ENCODE measurements at regions not wholly inside any gene's neighbourhood (a gene's known extent, or its start where the extent isn't known, plus 50 kb on each side); places are given as distances from the start of the nearest gene placed in this dataset.

DNA sequence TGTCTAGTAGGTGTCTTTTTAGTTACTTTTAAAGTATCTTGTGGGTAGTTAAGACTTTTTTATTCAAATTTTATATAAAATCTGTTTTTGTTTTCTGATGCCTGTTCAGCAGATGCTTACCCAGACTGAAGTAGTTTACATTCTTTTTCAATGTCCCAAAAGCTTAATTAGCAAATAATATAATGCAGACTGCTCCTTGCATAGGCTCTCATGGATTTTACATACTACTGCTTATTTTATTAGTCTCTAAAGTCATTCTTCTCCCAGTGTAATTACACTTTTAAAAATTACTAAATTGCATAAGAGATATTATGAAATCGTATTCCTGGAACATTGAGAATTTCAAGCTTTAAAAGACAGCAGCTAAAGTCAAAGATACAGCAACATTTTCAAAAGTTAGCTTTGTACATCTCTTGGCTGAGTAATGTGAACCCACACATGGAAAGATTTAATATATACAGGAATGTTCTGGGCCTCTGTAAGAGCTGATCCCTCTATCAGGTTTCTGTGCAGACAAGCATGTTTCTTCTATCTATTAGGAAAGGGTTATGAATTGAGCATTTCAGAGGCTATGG is 148.4 kb upstream of the SPRY1 start:
- 51 to 54% methylated on average over 1 of the region's 1 CpG for WGBS, 2 donors
- no peak for ATAC-seq (ENCODE audit: insufficient read depth, low FRiP score)

DNA sequence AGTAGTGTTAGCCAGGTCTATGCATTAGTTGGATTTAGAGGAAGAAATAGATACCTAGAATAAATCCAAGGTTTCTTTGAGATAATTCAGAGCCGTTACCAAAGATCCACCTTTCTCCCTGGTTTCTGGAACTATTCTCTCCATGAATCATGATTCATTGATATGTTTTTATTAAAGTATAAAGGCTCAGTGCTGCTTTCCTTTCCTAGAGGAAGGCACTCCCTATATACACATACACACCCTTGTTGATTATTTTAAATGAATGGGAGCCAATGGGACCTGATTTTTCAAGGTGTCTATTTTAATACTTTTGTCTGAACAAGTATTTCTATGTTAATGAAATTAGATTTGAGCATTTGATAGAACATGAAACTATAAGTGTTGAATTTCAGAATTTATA is 146.8 kb upstream of the SPRY1 start:
- TF ChIP-seq, protein P1, sequence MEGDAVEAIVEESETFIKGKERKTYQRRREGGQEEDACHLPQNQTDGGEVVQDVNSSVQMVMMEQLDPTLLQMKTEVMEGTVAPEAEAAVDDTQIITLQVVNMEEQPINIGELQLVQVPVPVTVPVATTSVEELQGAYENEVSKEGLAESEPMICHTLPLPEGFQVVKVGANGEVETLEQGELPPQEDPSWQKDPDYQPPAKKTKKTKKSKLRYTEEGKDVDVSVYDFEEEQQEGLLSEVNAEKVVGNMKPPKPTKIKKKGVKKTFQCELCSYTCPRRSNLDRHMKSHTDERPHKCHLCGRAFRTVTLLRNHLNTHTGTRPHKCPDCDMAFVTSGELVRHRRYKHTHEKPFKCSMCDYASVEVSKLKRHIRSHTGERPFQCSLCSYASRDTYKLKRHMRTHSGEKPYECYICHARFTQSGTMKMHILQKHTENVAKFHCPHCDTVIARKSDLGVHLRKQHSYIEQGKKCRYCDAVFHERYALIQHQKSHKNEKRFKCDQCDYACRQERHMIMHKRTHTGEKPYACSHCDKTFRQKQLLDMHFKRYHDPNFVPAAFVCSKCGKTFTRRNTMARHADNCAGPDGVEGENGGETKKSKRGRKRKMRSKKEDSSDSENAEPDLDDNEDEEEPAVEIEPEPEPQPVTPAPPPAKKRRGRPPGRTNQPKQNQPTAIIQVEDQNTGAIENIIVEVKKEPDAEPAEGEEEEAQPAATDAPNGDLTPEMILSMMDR (IDR thresholded peaks at IDR 0.05; ENCODE audit: control extremely low read depth, extremely low read depth) = no peak
- no peak overlapping the region for H3K9ac ChIP-seq (ENCODE audit: insufficient read depth in 1 of 2, low read length in 2 of 2)
- 67 to 74% methylated on average over 1 of the region's 1 CpG for WGBS, 2 donors
- ATAC-seq (ENCODE audit: insufficient read depth, low FRiP score) = no peak
- no peak overlapping the region for H3K4me3 ChIP-seq
- peaks cover 2 to 13% (median 9%) of the 10 kb centered on the region in 5 donors for H3K4me1 ChIP-seq (ENCODE audit: control insufficient read depth in 5 of 5, insufficient read depth in 5 of 5, low read length in 5 of 5)
- H3K36me3 ChIP-seq (ENCODE audit: control insufficient read depth in 4 of 4, insufficient read depth in 4 of 4, low read length in 4 of 4) = peaks cover 0 to 1% (median 0%) of the 10 kb centered on the region in 4 donors
- no peak overlapping the region for H3K27ac ChIP-seq (ENCODE audit: low read depth in 1 of 2, low read length in 1 of 2)
- no peaks in the 10 kb centered on the region for H3K9me3 ChIP-seq (ENCODE audit: control insufficient read depth in 4 of 4, insufficient read depth in 3 of 4, low read length in 3 of 4)
- DNase-seq = no peak
- H3K27me3 ChIP-seq (ENCODE audit: control insufficient read depth in 3 of 3, insufficient read depth in 3 of 3, low read length in 2 of 3) = no peaks in the 10 kb centered on the region

More for the DNA sequence above, 148.4 kb upstream of the SPRY1 start:
- Histone ChIP-seq H3K9ac (ENCODE audit: insufficient read depth in 1 of 2, low read length in 2 of 2) (no peak overlapping the region), H3K9me3 (ENCODE audit: control insufficient read depth in 4 of 4, insufficient read depth in 3 of 4, low read length in 3 of 4) (no peaks in the 10 kb centered on the region), H3K27me3 (ENCODE audit: control insufficient read depth in 3 of 3, insufficient read depth in 3 of 3, low read length in 2 of 3) (no peaks in the 10 kb centered on the region), H3K4me1 (ENCODE audit: control insufficient read depth in 5 of 5, insufficient read depth in 5 of 5, low read length in 5 of 5) (peaks cover 3 to 13% (median 9%) of the 10 kb centered on the region in 5 donors), H3K27ac (ENCODE audit: low read depth in 1 of 2, low read length in 1 of 2) (no peak overlapping the region), H3K4me3 (no peak overlapping the region), H3K36me3 (ENCODE audit: control insufficient read depth in 4 of 4, insufficient read depth in 4 of 4, low read length in 4 of 4) (peaks cover 0 to 1% (median 0%) of the 10 kb centered on the region in 4 donors)
- peak in 2 of 3 donors; percentile 50 to 60 for DNase-seq
- TF ChIP-seq, protein P1 (IDR thresholded peaks at IDR 0.05; ENCODE audit: control extremely low read depth, extremely low read depth) = no peak

DNA sequence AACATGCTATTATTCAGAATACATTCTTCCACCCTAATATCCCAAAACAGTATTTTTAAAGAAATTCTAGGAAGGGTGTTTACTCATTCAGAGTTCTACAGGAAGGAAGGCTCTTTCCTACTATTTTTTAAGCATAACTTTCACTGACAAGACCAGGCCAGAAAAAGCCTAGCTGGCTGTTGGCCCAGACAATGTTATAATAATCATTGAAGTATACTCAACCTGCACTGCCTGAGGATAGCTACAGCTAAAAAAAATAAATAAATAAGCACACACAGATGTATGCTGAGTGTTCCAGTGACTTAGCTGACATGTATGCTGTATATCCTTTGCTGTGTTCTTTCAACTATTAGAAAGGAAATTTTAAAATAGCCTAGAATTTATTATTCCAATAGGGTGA is 145.8 kb upstream of the SPRY1 start:
- Histone ChIP-seq H3K27ac (ENCODE audit: low read depth in 1 of 2, low read length in 1 of 2) (no peak overlapping the region), H3K4me3 (no peak overlapping the region), H3K9me3 (ENCODE audit: control insufficient read depth in 4 of 4, insufficient read depth in 3 of 4, low read length in 3 of 4) (no peaks in the 10 kb centered on the region), H3K4me1 (ENCODE audit: control insufficient read depth in 5 of 5, insufficient read depth in 5 of 5, low read length in 5 of 5) (peaks cover 2 to 14% (median 9%) of the 10 kb centered on the region in 5 donors), H3K9ac (ENCODE audit: insufficient read depth in 1 of 2, low read length in 2 of 2) (no peak overlapping the region), H3K36me3 (ENCODE audit: control insufficient read depth in 4 of 4, insufficient read depth in 4 of 4, low read length in 4 of 4) (peaks cover 0 to 1% (median 0%) of the 10 kb centered on the region in 4 donors), H3K27me3 (ENCODE audit: control insufficient read depth in 3 of 3, insufficient read depth in 3 of 3, low read length in 2 of 3) (no peaks in the 10 kb centered on the region)
- ATAC-seq (ENCODE audit: insufficient read depth, low FRiP score) (no peak), DNase-seq (peak; percentile 41 to 65 (median 43))
- TF ChIP-seq, protein P1 (IDR thresholded peaks at IDR 0.05; ENCODE audit: control extremely low read depth, extremely low read depth) = no peak

DNA sequence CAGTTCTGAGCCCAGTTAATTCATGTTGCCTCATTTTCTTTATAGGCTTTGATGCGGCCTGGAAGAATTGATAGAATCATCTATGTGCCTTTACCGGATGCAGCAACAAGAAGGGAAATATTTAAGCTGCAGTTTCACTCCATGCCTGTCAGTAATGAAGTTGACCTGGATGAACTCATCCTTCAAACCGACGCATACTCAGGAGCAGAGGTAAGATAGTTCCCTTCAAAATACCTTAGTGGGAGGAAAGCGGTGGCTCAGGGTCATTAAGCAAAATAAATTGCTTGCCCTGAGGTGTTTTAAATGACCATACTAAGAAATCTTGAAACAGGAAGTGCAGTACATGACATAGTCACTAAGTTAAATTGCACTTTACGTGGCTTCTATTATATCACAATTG is 140.6 kb upstream of the SPRY1 start:
- H3K27ac ChIP-seq (ENCODE audit: low read depth in 1 of 2, low read length in 1 of 2) = no peak overlapping the region
- ATAC-seq (ENCODE audit: insufficient read depth, low FRiP score) (no peak), DNase-seq (no peak)
- H3K36me3 ChIP-seq (ENCODE audit: control insufficient read depth in 4 of 4, insufficient read depth in 4 of 4, low read length in 4 of 4) = peaks cover 0 to 3% (median 0%) of the 10 kb centered on the region in 4 donors
- H3K27me3 ChIP-seq (ENCODE audit: control insufficient read depth in 3 of 3, insufficient read depth in 3 of 3, low read length in 2 of 3) = no peaks in the 10 kb centered on the region
- no peak overlapping the region for H3K9ac ChIP-seq (ENCODE audit: insufficient read depth in 1 of 2, low read length in 2 of 2)
- TF ChIP-seq, protein P1 (IDR thresholded peaks at IDR 0.05; ENCODE audit: control extremely low read depth, extremely low read depth) = no peak
- 89 to 93% methylated on average over 6 of the region's 6 CpGs for WGBS, 2 donors
- H3K4me3 ChIP-seq = no peak overlapping the region
- no peaks in the 10 kb centered on the region for H3K9me3 ChIP-seq (ENCODE audit: control insufficient read depth in 4 of 4, insufficient read depth in 3 of 4, low read length in 3 of 4)
- peaks cover 0 to 11% (median 2%) of the 10 kb centered on the region in 5 donors for H3K4me1 ChIP-seq (ENCODE audit: control insufficient read depth in 5 of 5, insufficient read depth in 5 of 5, low read length in 5 of 5)
